Nephron progenitor cell (in vitro differentiated cells): ENCODE measurements at regions not wholly inside any gene's neighbourhood (a gene's known extent, or its start where the extent isn't known, plus 50 kb on each side); places are given as distances from the start of the nearest gene placed in this dataset.

Source experiments
- DNase-seq: peaks from one replicate; pipeline ENCODE4 v3.0.0; 2021
- H3K27ac Mint-ChIP-seq: 2 replicates; pipeline ENCODE4 v1.8.0; 2021; ENCODE audit warnings: mild to moderate bottlenecking, moderate library complexity, mixed read lengths
- H3K27me3 Mint-ChIP-seq: 2 replicates; pipeline ENCODE4 v1.8.0; 2021; ENCODE audit warnings: mild to moderate bottlenecking, low read depth, mixed read lengths; ENCODE audit not compliant: poor library complexity
- H3K36me3 Mint-ChIP-seq: 2 replicates; pipeline ENCODE4 v1.8.0; 2021; ENCODE audit warnings: low read depth, mixed read lengths
- H3K4me1 Mint-ChIP-seq: 2 replicates; pipeline ENCODE4 v1.8.0; 2021; ENCODE audit warnings: mixed read lengths
- H3K4me3 Mint-ChIP-seq: 2 replicates; pipeline ENCODE4 v1.8.0; 2021; ENCODE audit warnings: mild to moderate bottlenecking, moderate library complexity, mixed read lengths
- H3K9me3 Mint-ChIP-seq: 2 replicates; pipeline ENCODE4 v1.8.0; 2021; ENCODE audit warnings: mild to moderate bottlenecking, moderate library complexity, mixed read lengths
- CTCF ChIP-seq: fragments of 200-600 bp; sonication (generic); IDR thresholded peaks from 2 replicates; pipeline ENCODE4 v1.5.0; 2021; ENCODE audit warnings: antibody characterized with exemption

- H3K4me3 Mint-ChIP-seq, result no peak overlapping the region
Measured at GRCh38 chr14:83347874-83348273, 1814.2 kb upstream of the SEL1L start.

GRCh38 chr14:83355609-83356008 is 1822.0 kb upstream of the SEL1L start:
- H3K27me3 Mint-ChIP-seq, result no peaks in the 10 kb centered on the region
- H3K27ac Mint-ChIP-seq, result no peak overlapping the region
- no peak for TF ChIP-seq CTCF
- H3K4me3 Mint-ChIP-seq, result no peak overlapping the region
- no peaks in the 10 kb centered on the region for H3K36me3 Mint-ChIP-seq
- DNase-seq, result no peak
- no peaks in the 10 kb centered on the region for H3K9me3 Mint-ChIP-seq
- H3K4me1 Mint-ChIP-seq, result no peaks in the 10 kb centered on the region

More at GRCh38 chr14:83347874-83348273, 1814.2 kb upstream of the SEL1L start:
- no peak for TF ChIP-seq CTCF
- Mint-ChIP-seq H3K4me1 (no peaks in the 10 kb centered on the region), H3K27me3 (no peaks in the 10 kb centered on the region), H3K9me3 (no peaks in the 10 kb centered on the region), H3K36me3 (no peaks in the 10 kb centered on the region), H3K27ac (no peak overlapping the region)
- DNase-seq, result no peak

- no peak for DNase-seq
- Mint-ChIP-seq H3K9me3 (no peaks in the 10 kb centered on the region), H3K27me3 (no peaks in the 10 kb centered on the region), H3K4me3 (no peak overlapping the region), H3K4me1 (no peaks in the 10 kb centered on the region), H3K36me3 (no peaks in the 10 kb centered on the region), H3K27ac (no peak overlapping the region)
- no peak for TF ChIP-seq CTCF
Measured at GRCh38 chr14:83356080-83356479, 1822.4 kb upstream of the SEL1L start.

- H3K27ac Mint-ChIP-seq, result no peak overlapping the region
- TF ChIP-seq CTCF, result no peak
- H3K36me3 Mint-ChIP-seq, result no peaks in the 10 kb centered on the region
- DNase-seq, result no peak
- no peaks in the 10 kb centered on the region for H3K4me1 Mint-ChIP-seq
- H3K4me3 Mint-ChIP-seq, result no peak overlapping the region
- H3K9me3 Mint-ChIP-seq, result no peaks in the 10 kb centered on the region
- no peaks in the 10 kb centered on the region for H3K27me3 Mint-ChIP-seq
Measured at GRCh38 chr14:83372271-83372670, 1838.6 kb upstream of the SEL1L start.

GRCh38 chr14:83379436-83379835 is 1845.8 kb upstream of the SEL1L start:
- TF ChIP-seq CTCF, result no peak
- H3K9me3 Mint-ChIP-seq, result no peaks in the 10 kb centered on the region
- H3K27ac Mint-ChIP-seq, result no peak overlapping the region
- H3K27me3 Mint-ChIP-seq, result no peaks in the 10 kb centered on the region
- DNase-seq, result no peak
- no peaks in the 10 kb centered on the region for H3K36me3 Mint-ChIP-seq
- H3K4me1 Mint-ChIP-seq, result peaks cover 10% of the 10 kb centered on the region
- no peak overlapping the region for H3K4me3 Mint-ChIP-seq

GRCh38 chr14:83384253-83384652 is 1850.6 kb upstream of the SEL1L start:
- Mint-ChIP-seq H3K27me3 (no peaks in the 10 kb centered on the region), H3K27ac (no peak overlapping the region), H3K9me3 (no peaks in the 10 kb centered on the region), H3K36me3 (no peaks in the 10 kb centered on the region), H3K4me1 (peaks cover 7% of the 10 kb centered on the region), H3K4me3 (no peak overlapping the region)
- DNase-seq, result no peak
- TF ChIP-seq CTCF, result no peak
